Neural cell (in vitro differentiated cells): ENCODE measurements at regions not wholly inside any gene's neighbourhood (a gene's known extent, or its start where the extent isn't known, plus 50 kb on each side); places are given as distances from the start of the nearest gene placed in this dataset.
A peak's percentile ranks its signal among the peaks of the same experiment; 100 is the strongest.

Experiments used
- H2AFZ ChIP-seq: fragments of 200-600, 300-800 bp; sonication (generic), shearing (Covaris generic); 2 replicates; pipeline ENCODE4 v1.6.0; 2014; ENCODE audit warnings: low read depth, mild to moderate bottlenecking, antibody characterized with exemption, low read length, moderate library complexity
- H3F3A ChIP-seq: fragments of 200-600 bp; shearing (Covaris generic); 2 replicates; pipeline ENCODE4 v1.6.1; 2016; ENCODE audit warnings: mild to moderate bottlenecking, moderate library complexity, mixed read lengths, antibody characterized with exemption, low read length; ENCODE audit not compliant: insufficient read depth, poor library complexity, severe bottlenecking
- H3K27ac ChIP-seq: fragments of 200-600, 300-800 bp; sonication (generic), shearing (Covaris generic); 2 replicates; pipeline ENCODE4 v1.5.1; 2014; ENCODE audit warnings: mild to moderate bottlenecking, low read length, moderate library complexity
- H3K27me3 ChIP-seq: fragments of 300-800, 200-600 bp; sonication (generic), shearing (Covaris generic); 2 replicates; pipeline ENCODE4 v1.6.0; 2014; ENCODE audit warnings: mild to moderate bottlenecking, low read depth, low read length, moderate library complexity; ENCODE audit not compliant: insufficient read depth
- H3K36me3 ChIP-seq: fragments of 300-800, 200-600 bp; sonication (generic), shearing (Covaris generic); 2 replicates; pipeline ENCODE4 v1.5.1; 2014; ENCODE audit warnings: mild to moderate bottlenecking, antibody characterized with exemption, low read length, moderate library complexity; ENCODE audit not compliant: insufficient read depth
- H3K4me2 ChIP-seq: fragments of 300-800, 200-600 bp; sonication (generic), shearing (Covaris generic); 2 replicates; pipeline ENCODE4 v1.6.0; 2014; ENCODE audit warnings: mild to moderate bottlenecking, low read length
- H3K4me3 ChIP-seq: fragments of 300-800, 200-600 bp; sonication (generic), shearing (Covaris generic); 2 replicates; pipeline ENCODE4 v1.5.1; 2014; ENCODE audit warnings: mild to moderate bottlenecking, low read length, moderate library complexity
- H3K79me2 ChIP-seq: fragments of 200-600 bp; shearing (Covaris generic); replicated peaks from 2 replicates; pipeline ENCODE4 v1.6.0; 2014; ENCODE audit warnings: mild to moderate bottlenecking, low read length, moderate library complexity; ENCODE audit not compliant: insufficient read depth
- H3K9ac ChIP-seq: fragments of 300-800, 200-600 bp; sonication (generic), shearing (Covaris generic); 2 replicates; pipeline ENCODE4 v1.6.1; 2016; ENCODE audit warnings: mild to moderate bottlenecking, low read length, mixed read lengths
- H3K9me2 ChIP-seq: fragments of 200-600 bp; shearing (Covaris generic); 2 replicates; pipeline ENCODE4 v1.6.1; 2016; ENCODE audit warnings: mild to moderate bottlenecking, low read length, mixed read lengths; ENCODE audit not compliant: insufficient read depth
- H3K9me3 ChIP-seq: fragments of 200-600, 300-800 bp; sonication (generic), shearing (Covaris generic); 2 replicates; pipeline ENCODE4 v1.6.1; 2016; ENCODE audit warnings: mild to moderate bottlenecking, mixed run types, low read length, moderate library complexity, mixed read lengths
- H4K20me1 ChIP-seq: fragments of 200-600 bp; shearing (Covaris generic); 2 replicates; pipeline ENCODE4 v1.6.1; 2016; ENCODE audit warnings: mild to moderate bottlenecking, mixed run types; ENCODE audit not compliant: insufficient read depth
- EP300 ChIP-seq: fragments of 450-650 bp; conservative IDR thresholded peaks from 2 replicates; pipeline ENCODE4 v1.6.1; 2014; ENCODE audit warnings: antibody characterized with exemption, mild to moderate bottlenecking, moderate library complexity; ENCODE audit not compliant: poor library complexity, severe bottlenecking
- EZH2 ChIP-seq: fragments of 200-600, 300-800 bp; shearing (Covaris generic), sonication (generic); IDR thresholded peaks from 2 replicates; pipeline ENCODE4 v1.6.1; 2014; ENCODE audit warnings: antibody characterized with exemption, low read length, borderline replicate concordance, mild to moderate bottlenecking; ENCODE audit not compliant: insufficient read depth, poor library complexity, severe bottlenecking
- MXI1 ChIP-seq: fragments of 450-650 bp; conservative IDR thresholded peaks from 2 replicates; pipeline ENCODE4 v1.6.1; 2014; ENCODE audit warnings: antibody characterized with exemption, mild to moderate bottlenecking; ENCODE audit not compliant: poor library complexity, severe bottlenecking
- POLR2AphosphoS5 ChIP-seq: IDR thresholded peaks from 2 replicates; pipeline ENCODE4 v1.6.1; 2012
- RAD21 ChIP-seq: fragments of 450-650 bp; conservative IDR thresholded peaks from 2 replicates; pipeline ENCODE4 v1.6.1; 2014; ENCODE audit warnings: antibody characterized with exemption, mild to moderate bottlenecking, moderate library complexity
- REST ChIP-seq: IDR thresholded peaks from 2 replicates; pipeline ENCODE4 v1.6.1; 2012; ENCODE audit warnings: borderline replicate concordance
- SMC3 ChIP-seq: fragments of 450-650 bp; conservative IDR thresholded peaks from 2 replicates; pipeline ENCODE4 v1.6.1; 2014; ENCODE audit warnings: antibody characterized with exemption, mild to moderate bottlenecking, moderate library complexity; ENCODE audit not compliant: poor library complexity
- TAF1 ChIP-seq: IDR thresholded peaks from 2 replicates; pipeline ENCODE4 v1.6.1; 2012; ENCODE audit warnings: low read depth
- TF ChIP-seq, protein P1 (sequence below): fragments of 450-650 bp; IDR thresholded peaks from 2 replicates; pipeline ENCODE4 v1.5.1; 2014; ENCODE audit warnings: antibody characterized with exemption, mild to moderate bottlenecking, moderate library complexity; ENCODE audit not compliant: poor library complexity, severe bottlenecking

- Histone ChIP-seq H3F3A (no peaks in the 10 kb centered on the region), H3K27me3 (no peaks in the 10 kb centered on the region), H4K20me1 (no peaks in the 10 kb centered on the region), H3K9me2 (no peaks in the 10 kb centered on the region), H3K4me2 (peak overlapping the region; percentile 31), H3K79me2 (no peaks in the 10 kb centered on the region), H3K36me3 (no peaks in the 10 kb centered on the region), H3K4me3 (peak overlapping the region; percentile 36), H3K27ac (peak overlapping the region; percentile 70), H3K9ac (peak overlapping the region; percentile 30), H3K9me3 (no peaks in the 10 kb centered on the region), H2AFZ (no peak overlapping the region)
- TF ChIP-seq TAF1, result no peak
Measured at GRCh38 chr14:22427771-22428231, 161.2 kb downstream of the DAD1 start.

DNA sequence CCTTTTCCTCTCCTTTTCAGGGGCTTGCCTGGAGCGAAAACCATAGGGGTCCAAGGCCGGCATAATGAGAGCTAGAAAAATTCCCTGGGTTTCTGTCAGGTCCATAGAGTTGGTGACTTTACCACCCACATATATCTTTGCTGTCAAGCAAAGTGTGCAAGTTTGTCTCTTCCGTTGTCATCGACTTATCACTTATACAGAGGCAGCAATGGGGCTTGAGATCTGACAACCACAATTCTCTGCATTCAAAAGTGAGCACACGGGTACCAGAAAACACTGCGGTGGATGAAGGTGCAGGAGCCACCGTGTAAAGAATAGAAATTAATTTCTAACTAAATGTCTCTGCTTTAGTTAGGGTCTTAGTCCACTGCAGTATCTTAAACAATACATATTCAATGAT, 162.3 kb downstream of the DAD1 start:
- TF ChIP-seq EP300 (no peak), RAD21 (no peak), SMC3 (no peak), EZH2 (no peak), TAF1 (no peak), POLR2AphosphoS5 (no peak), REST (no peak), MXI1 (no peak)
- TF ChIP-seq, protein P1, sequence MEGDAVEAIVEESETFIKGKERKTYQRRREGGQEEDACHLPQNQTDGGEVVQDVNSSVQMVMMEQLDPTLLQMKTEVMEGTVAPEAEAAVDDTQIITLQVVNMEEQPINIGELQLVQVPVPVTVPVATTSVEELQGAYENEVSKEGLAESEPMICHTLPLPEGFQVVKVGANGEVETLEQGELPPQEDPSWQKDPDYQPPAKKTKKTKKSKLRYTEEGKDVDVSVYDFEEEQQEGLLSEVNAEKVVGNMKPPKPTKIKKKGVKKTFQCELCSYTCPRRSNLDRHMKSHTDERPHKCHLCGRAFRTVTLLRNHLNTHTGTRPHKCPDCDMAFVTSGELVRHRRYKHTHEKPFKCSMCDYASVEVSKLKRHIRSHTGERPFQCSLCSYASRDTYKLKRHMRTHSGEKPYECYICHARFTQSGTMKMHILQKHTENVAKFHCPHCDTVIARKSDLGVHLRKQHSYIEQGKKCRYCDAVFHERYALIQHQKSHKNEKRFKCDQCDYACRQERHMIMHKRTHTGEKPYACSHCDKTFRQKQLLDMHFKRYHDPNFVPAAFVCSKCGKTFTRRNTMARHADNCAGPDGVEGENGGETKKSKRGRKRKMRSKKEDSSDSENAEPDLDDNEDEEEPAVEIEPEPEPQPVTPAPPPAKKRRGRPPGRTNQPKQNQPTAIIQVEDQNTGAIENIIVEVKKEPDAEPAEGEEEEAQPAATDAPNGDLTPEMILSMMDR, result no peak
- H3K9me2 ChIP-seq, result no peaks in the 10 kb centered on the region

DNA sequence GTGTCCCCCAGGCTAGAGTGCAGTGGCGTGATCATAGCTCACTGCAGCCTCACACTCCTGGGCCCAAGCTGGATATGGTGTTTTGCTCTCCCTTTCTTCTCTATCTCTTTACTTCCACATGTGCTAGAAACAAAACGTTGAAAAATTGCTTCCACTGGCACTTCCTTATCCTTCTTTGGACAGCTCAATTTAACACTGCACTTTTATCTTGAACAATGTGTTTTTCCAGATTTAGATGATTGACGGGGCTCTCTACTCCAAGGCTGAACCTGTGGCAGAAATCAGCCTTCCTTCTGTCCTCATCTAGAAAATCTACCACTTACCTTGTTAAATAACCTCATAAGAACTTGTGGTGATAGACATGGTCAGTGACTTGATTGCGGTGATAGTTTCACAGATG, 165.1 kb downstream of the DAD1 start:
- no peak for TF ChIP-seq RAD21
- TF ChIP-seq EZH2, result no peak
- no peak for TF ChIP-seq SMC3
- TF ChIP-seq EP300, result no peak
- TF ChIP-seq POLR2AphosphoS5, result no peak
- TF ChIP-seq, protein P1, result no peak
- no peak for TF ChIP-seq REST
- TF ChIP-seq MXI1, result no peak
- H4K20me1 ChIP-seq, result no peaks in the 10 kb centered on the region
- H3K27ac ChIP-seq, result no peak overlapping the region
- no peak overlapping the region for H3K4me3 ChIP-seq
- H3K4me2 ChIP-seq, result no peak overlapping the region
- H3K27me3 ChIP-seq, result no peaks in the 10 kb centered on the region
- no peaks in the 10 kb centered on the region for H3K9me3 ChIP-seq
- H3K9ac ChIP-seq, result no peak overlapping the region
- no peaks in the 10 kb centered on the region for H3K9me2 ChIP-seq
- no peaks in the 10 kb centered on the region for H3F3A ChIP-seq
- H3K36me3 ChIP-seq, result no peaks in the 10 kb centered on the region
- no peaks in the 10 kb centered on the region for H3K79me2 ChIP-seq
- H2AFZ ChIP-seq, result no peak overlapping the region

More for the DNA sequence above, 162.3 kb downstream of the DAD1 start:
- no peaks in the 10 kb centered on the region for H4K20me1 ChIP-seq
- no peak overlapping the region for H3K4me2 ChIP-seq
- H3K36me3 ChIP-seq, result no peaks in the 10 kb centered on the region
- no peak overlapping the region for H3K9ac ChIP-seq
- no peaks in the 10 kb centered on the region for H3K79me2 ChIP-seq
- no peaks in the 10 kb centered on the region for H3K27me3 ChIP-seq
- H3F3A ChIP-seq, result no peaks in the 10 kb centered on the region
- H3K4me3 ChIP-seq, result no peak overlapping the region
- no peaks in the 10 kb centered on the region for H3K9me3 ChIP-seq
- H3K27ac ChIP-seq, result no peak overlapping the region
- no peak overlapping the region for H2AFZ ChIP-seq
